Muscle layer of colon (tissue), 2 donors: ENCODE measurements at regions not wholly inside any gene's neighbourhood (a gene's known extent, or its start where the extent isn't known, plus 50 kb on each side); places are given as distances from the start of the nearest gene placed in this dataset.
"Not testable (repeated sequence)": the region's sequence is repeated elsewhere in the genome, so short reads cannot be mapped to it uniquely, and the experiment has no call there.

Experiments
- H3K27ac ChIP-seq: one replicate; pipeline ENCODE4 v1.7.0; 2013; ENCODE audit warnings: low read depth, mild to moderate bottlenecking, low read length, moderate library complexity
- H3K27me3 ChIP-seq, 2 donors: one replicate each; pipeline ENCODE4 v1.7.0; 2013; ENCODE audit warnings: low read length in 2 of 2, mild to moderate bottlenecking in 2 of 2; ENCODE audit not compliant: insufficient read depth in 2 of 2, control insufficient read depth in 1 of 2
- H3K36me3 ChIP-seq: one replicate; pipeline ENCODE4 v1.7.0; 2013; ENCODE audit warnings: mild to moderate bottlenecking, low read length; ENCODE audit not compliant: insufficient read depth
- H3K4me1 ChIP-seq: one replicate; pipeline ENCODE4 v1.7.0; 2013; ENCODE audit warnings: mild to moderate bottlenecking, low read length; ENCODE audit not compliant: insufficient read depth
- H3K4me3 ChIP-seq, 2 donors: one replicate each; pipeline ENCODE4 v1.7.0; 2013; ENCODE audit warnings: low read length in 2 of 2, low read depth in 1 of 2, mild to moderate bottlenecking in 1 of 2, moderate library complexity in 1 of 2
- H3K9ac ChIP-seq: one replicate; pipeline ENCODE4 v1.7.0; 2013; ENCODE audit warnings: low read length
- H3K9me3 ChIP-seq: one replicate; pipeline ENCODE4 v1.7.0; 2013; ENCODE audit warnings: mild to moderate bottlenecking, low read length
- donor health status: abdominal sarcoma.
- donor health status: Adenocarcinoma of cecum.

- no peaks in the 10 kb centered on the region for H3K4me1 ChIP-seq
- no peak overlapping the region for H3K9ac ChIP-seq
Measured at GRCh38 chr19:14301150-14301549, 80.1 kb upstream of the ADGRE5 start.

DNA sequence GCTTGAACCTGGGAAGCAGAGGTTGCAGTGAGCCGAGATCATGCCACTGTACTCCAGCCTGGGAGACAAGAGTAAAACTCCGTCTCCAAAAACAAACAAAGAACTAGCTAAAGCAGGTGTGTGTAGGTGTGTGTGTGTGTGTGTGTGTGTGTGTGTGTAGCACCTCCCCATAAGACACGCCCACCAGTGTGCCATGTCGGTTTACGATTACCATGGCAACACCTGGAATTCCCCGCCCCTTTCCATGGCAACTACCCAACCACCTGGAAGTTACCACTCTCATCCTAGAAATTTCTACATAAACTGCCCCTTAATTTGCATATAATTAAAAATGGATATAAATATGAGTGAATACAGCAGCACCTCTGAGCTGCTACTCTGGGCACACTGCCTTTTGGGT, 80.9 kb upstream of the ADGRE5 start:
- Histone ChIP-seq H3K9me3 (no peaks in the 10 kb centered on the region), H3K9ac (no peak overlapping the region), H3K36me3 (no peaks in the 10 kb centered on the region), H3K4me3 (no peak overlapping the region), H3K27me3 (no peaks in the 10 kb centered on the region), H3K4me1 (no peaks in the 10 kb centered on the region), H3K27ac (no peak overlapping the region)

More at GRCh38 chr19:14301150-14301549, 80.1 kb upstream of the ADGRE5 start:
- H3K9me3 ChIP-seq = no peaks in the 10 kb centered on the region
- H3K36me3 ChIP-seq = no peaks in the 10 kb centered on the region
- H3K27me3 ChIP-seq = no peaks in the 10 kb centered on the region
- H3K4me3 ChIP-seq = no peak overlapping the region
- no peak overlapping the region for H3K27ac ChIP-seq

GRCh38 chr19:14299224-14299827, 81.9 kb upstream of the ADGRE5 start:
- H3K27me3 ChIP-seq, H3K9me3 ChIP-seq, H3K9ac ChIP-seq, H3K36me3 ChIP-seq, H3K4me1 ChIP-seq, H3K4me3 ChIP-seq, H3K27ac ChIP-seq: not testable (repeated sequence)

- H3K4me1 ChIP-seq, H3K9me3 ChIP-seq, H3K36me3 ChIP-seq, H3K9ac ChIP-seq, H3K27ac ChIP-seq, H3K27me3 ChIP-seq, H3K4me3 ChIP-seq: not testable (repeated sequence)
Measured at GRCh38 chr19:14297883-14298576, 83.2 kb upstream of the ADGRE5 start.

DNA sequence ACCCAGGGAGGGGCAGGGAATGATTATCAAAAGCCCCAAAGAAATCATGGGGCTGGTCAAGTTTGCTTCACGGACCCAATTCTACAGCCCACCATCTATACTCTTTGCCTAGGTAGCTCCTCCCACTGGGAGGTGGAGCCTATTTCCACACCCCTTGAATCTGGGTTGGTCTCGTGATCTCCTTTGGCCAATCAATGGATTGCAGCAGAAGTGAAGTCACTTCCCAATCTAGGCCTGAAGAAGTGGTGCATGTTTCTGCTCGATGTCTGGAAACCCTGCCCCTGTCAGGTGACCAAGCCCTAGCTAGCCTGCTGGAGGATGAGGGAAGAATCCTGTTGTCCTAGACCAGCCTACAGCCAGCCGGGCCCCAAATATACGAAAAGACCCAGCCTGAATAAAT, 86.3 kb upstream of the ADGRE5 start:
- not testable (repeated sequence) for H3K4me1 ChIP-seq, H3K27me3 ChIP-seq, H3K4me3 ChIP-seq, H3K9ac ChIP-seq, H3K9me3 ChIP-seq, H3K36me3 ChIP-seq, H3K27ac ChIP-seq

DNA sequence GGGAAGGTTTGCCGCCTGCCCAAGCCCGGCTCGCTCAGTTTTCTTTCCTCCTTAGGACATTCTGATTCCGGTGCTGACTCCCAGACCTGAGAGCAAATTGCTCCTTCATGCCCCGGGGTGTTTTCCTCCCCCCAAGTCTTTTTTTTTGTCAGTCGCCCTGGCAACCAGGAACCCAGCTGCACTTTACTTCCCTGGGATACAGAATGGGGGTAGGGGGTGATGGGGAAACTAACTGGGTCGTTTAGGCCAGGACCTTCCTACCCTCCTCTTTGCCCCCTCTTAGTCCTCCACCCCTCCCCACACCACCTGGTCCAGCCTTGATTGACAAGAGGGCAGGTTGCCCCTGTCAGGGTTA, 87.5 kb upstream of the ADGRE5 start:
- not testable (repeated sequence) for H3K9me3 ChIP-seq, H3K27me3 ChIP-seq, H3K4me3 ChIP-seq, H3K27ac ChIP-seq, H3K9ac ChIP-seq, H3K36me3 ChIP-seq, H3K4me1 ChIP-seq

DNA sequence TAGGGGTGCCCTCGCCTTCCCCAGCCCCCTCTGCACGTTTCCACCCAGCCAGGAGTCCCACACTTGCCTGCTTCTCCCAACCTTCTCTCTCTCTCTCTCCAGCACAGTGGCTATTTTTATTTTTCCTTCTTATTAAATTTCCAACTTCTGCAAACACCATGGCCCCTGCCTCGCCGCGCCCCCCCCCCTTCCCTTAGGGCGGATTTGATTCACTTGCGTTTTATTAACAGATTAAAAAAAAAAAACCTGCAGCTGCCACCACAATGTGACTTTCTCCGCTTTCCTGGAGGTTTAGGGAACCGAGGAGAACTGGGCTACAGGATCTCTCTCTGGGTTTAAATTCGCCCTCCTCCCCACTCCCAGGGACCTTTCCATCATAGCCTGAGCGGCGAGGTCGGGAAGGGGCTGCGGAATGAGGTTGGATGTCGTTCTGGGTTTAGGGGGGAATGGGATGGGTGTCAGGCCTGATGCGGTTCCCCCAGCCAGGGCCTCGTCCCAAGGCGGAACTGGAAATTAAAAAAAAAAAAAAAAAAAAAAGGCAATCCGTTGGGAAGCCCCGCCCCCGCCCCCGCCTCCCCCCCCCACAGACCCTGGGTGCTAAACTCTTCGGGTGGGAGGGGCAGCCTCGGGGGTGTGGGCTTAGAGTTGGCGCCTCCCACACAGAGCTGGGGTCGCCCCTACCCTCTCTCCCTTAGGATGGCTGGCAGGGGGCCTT, 87.3 kb upstream of the ADGRL1 start:
- not testable (repeated sequence) for H3K9me3 ChIP-seq, H3K27ac ChIP-seq, H3K36me3 ChIP-seq, H3K27me3 ChIP-seq, H3K4me1 ChIP-seq, H3K9ac ChIP-seq
- H3K4me3 ChIP-seq = peak overlapping the region in 1 of 2 donors; percentile 26

DNA sequence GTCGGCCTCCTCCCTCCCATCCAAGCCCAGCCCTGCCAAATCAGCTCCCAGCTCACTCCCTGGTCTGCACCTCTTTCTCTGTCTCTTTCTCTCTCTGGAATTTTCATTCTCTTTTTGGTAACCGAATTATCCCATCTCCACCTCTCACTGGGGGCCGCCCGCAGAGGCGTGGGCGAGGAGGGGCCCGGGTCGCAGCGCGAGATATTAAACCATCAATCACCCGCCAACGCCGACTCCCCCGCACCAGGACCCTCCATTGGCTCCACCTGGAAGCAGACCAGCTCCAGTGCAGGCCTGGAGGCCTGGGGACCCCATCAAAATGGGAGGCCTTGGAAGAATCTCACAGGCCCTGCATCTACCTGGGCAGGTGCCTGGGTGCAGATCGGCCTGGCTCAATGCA, 83.8 kb upstream of the ADGRL1 start:
- H3K27ac ChIP-seq, H3K36me3 ChIP-seq, H3K4me3 ChIP-seq, H3K9ac ChIP-seq, H3K27me3 ChIP-seq, H3K9me3 ChIP-seq, H3K4me1 ChIP-seq: not testable (repeated sequence)

DNA sequence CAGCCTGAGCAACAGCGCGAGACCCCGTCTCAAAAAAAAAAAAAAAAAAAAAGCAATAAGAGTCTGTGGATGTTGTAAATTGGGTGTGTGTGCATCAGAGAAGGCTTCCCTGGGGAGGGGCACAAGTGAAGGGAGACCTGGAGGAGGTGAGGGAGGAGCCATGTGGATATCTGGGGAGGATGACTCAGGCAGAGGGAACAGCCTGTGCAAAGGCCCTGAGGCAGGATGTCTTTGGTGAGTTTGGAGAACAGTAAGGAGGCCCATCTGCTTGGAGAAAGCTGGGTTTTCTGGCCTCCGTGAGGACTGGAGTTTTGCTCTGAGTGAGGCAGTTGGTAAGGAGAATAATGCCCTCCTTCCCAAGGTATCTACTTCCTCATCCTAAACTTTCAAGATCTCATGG, 81.9 kb upstream of the ADGRL1 start:
- not testable (repeated sequence) for H3K9ac ChIP-seq, H3K27ac ChIP-seq, H3K4me3 ChIP-seq, H3K27me3 ChIP-seq, H3K36me3 ChIP-seq, H3K4me1 ChIP-seq, H3K9me3 ChIP-seq

GRCh38 chr19:14286594-14286993, 80.6 kb upstream of the ADGRL1 start:
- H3K36me3 ChIP-seq, H3K27me3 ChIP-seq, H3K4me1 ChIP-seq, H3K9ac ChIP-seq, H3K9me3 ChIP-seq, H3K27ac ChIP-seq, H3K4me3 ChIP-seq: not testable (repeated sequence)

DNA sequence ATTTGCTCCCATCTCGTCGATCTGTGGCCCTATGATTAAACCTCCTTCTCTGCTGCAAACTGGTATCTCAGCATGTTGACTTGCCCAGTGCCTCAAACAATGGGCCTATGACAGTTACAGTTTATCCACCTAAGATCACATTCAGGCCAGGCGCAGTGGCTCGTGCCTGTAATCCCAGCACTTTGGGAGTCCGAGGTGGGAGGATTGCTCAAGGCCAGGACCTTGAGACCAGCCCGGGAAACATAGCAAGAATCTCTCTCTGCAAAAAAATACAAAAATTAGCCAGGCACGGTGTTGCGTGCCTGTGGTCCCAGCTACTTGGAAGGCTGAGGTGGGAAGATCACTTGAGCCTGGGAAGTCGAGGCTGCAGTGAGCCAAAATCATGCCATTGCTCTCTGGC, 79.8 kb upstream of the ADGRL1 start:
- not testable (repeated sequence) for H3K4me3 ChIP-seq, H3K27ac ChIP-seq, H3K9ac ChIP-seq, H3K4me1 ChIP-seq, H3K27me3 ChIP-seq, H3K9me3 ChIP-seq, H3K36me3 ChIP-seq
